SK-N-SH treated with all-trans-retinoic acid at 6 μM for 48 hours (cell line): ENCODE measurements at regions not wholly inside any gene's neighbourhood (a gene's known extent, or its start where the extent isn't known, plus 50 kb on each side); places are given as distances from the start of the nearest gene placed in this dataset.

Source experiments
- ATAC-seq: fragments of 200-7000 bp; cut with Tn5 transposase; 3 replicates; pipeline ENCODE4 v1.9.1; 2020; ENCODE audit warnings: mild to moderate bottlenecking, moderate library complexity
- ARNTL ChIP-seq: fragments of 450-650 bp; formaldehyde crosslinking; IDR thresholded peaks from 2 replicates; pipeline ENCODE4 v1.5.0; 2020; ENCODE audit warnings: low read depth, mild to moderate bottlenecking, moderate library complexity, borderline replicate concordance
- BACH2 ChIP-seq: fragments of 250-450 bp; sonication (Bioruptor Pico); IDR thresholded peaks from 2 replicates; pipeline ENCODE4 v1.9.0; 2021; ENCODE audit warnings: mild to moderate bottlenecking, borderline replicate concordance
- CREB5 ChIP-seq: fragments of 250-450 bp; sonication (Bioruptor Pico); IDR thresholded peaks from 2 replicates; pipeline ENCODE4 v1.5.1; 2020; ENCODE audit warnings: low read depth, mild to moderate bottlenecking, moderate library complexity
- CSDC2 ChIP-seq: fragments of 250-450 bp; sonication (Bioruptor Pico); IDR thresholded peaks from 2 replicates; pipeline ENCODE4 v1.5.0; 2020; ENCODE audit warnings: mild to moderate bottlenecking, moderate library complexity
- ESRRG ChIP-seq: fragments of 250-450 bp; sonication (Bioruptor Pico); IDR thresholded peaks from 2 replicates; pipeline ENCODE4 v1.6.1; 2021; ENCODE audit warnings: mild to moderate bottlenecking
- GLIS3 ChIP-seq: fragments of 250-450 bp; sonication (Bioruptor Pico); IDR thresholded peaks from 2 replicates; pipeline ENCODE4 v1.5.0; 2020; ENCODE audit warnings: mild to moderate bottlenecking, moderate library complexity
- ISL1 ChIP-seq: fragments of 250-450 bp; sonication (Bioruptor Pico); IDR thresholded peaks from 2 replicates; pipeline ENCODE4 v2.1.2; 2022; ENCODE audit warnings: mild to moderate bottlenecking, moderate library complexity
- OSR1 ChIP-seq: fragments of 250-450 bp; sonication (Bioruptor Pico); IDR thresholded peaks from 2 replicates; pipeline ENCODE4 v1.8.0; 2022; ENCODE audit warnings: moderate library complexity, mild to moderate bottlenecking, inconsistent platforms
- RARB ChIP-seq: fragments of 250-450 bp; sonication (Bioruptor Pico); IDR thresholded peaks from 2 replicates; pipeline ENCODE4 v1.8.0; 2021; ENCODE audit warnings: mild to moderate bottlenecking, moderate library complexity
- SNAI2 ChIP-seq: fragments of 250-450 bp; sonication (Bioruptor Pico); IDR thresholded peaks from 2 replicates; pipeline ENCODE4 v1.5.0; 2020; ENCODE audit warnings: mild to moderate bottlenecking, moderate library complexity
- TCF4 ChIP-seq: fragments of 250-450 bp; sonication (Bioruptor Pico); IDR thresholded peaks from 2 replicates; pipeline ENCODE4 v1.8.0; 2021; ENCODE audit warnings: mild to moderate bottlenecking, moderate library complexity, borderline replicate concordance
- TOX ChIP-seq: fragments of 250-450 bp; sonication (Bioruptor Pico); IDR thresholded peaks from 2 replicates; pipeline ENCODE4 v1.8.0; 2021; ENCODE audit warnings: mild to moderate bottlenecking, moderate library complexity, borderline replicate concordance
- TSHZ2 ChIP-seq: fragments of 250-450 bp; sonication (Bioruptor Pico); IDR thresholded peaks from 2 replicates; pipeline ENCODE4 v1.5.0; 2020; ENCODE audit warnings: mild to moderate bottlenecking, moderate library complexity
- ZC3H10 ChIP-seq: fragments of 250-450 bp; sonication (Bioruptor Pico); IDR thresholded peaks from 2 replicates; pipeline ENCODE4 v1.5.1; 2021; ENCODE audit warnings: mild to moderate bottlenecking, moderate library complexity
- ZFP3 ChIP-seq: fragments of 250-450 bp; sonication (Bioruptor Pico); IDR thresholded peaks from 2 replicates; pipeline ENCODE4 v1.5.0; 2020; ENCODE audit warnings: mild to moderate bottlenecking, moderate library complexity
- ZFP30 ChIP-seq: fragments of 450-650 bp; formaldehyde crosslinking; IDR thresholded peaks from 2 replicates; pipeline ENCODE4 v1.5.0; 2022; ENCODE audit warnings: mild to moderate bottlenecking, moderate library complexity
- ZNF565 ChIP-seq: fragments of 450-650 bp; formaldehyde crosslinking; conservative IDR thresholded peaks from 2 replicates; pipeline ENCODE4 v1.5.0; 2020; ENCODE audit warnings: low read depth, mild to moderate bottlenecking, moderate library complexity
- ZNF70 ChIP-seq: fragments of 450-650 bp; formaldehyde crosslinking; IDR thresholded peaks from 2 replicates; pipeline ENCODE4 v1.5.0; 2020; ENCODE audit warnings: mild to moderate bottlenecking, moderate library complexity
- ZNF8 ChIP-seq: fragments of 450-650 bp; formaldehyde crosslinking; IDR thresholded peaks from 2 replicates; pipeline ENCODE4 v1.5.0; 2020; ENCODE audit warnings: mild to moderate bottlenecking, moderate library complexity
- TF ChIP-seq, protein P1 (sequence below): fragments of 250-450 bp; sonication (Bioruptor Pico); IDR thresholded peaks from 2 replicates; pipeline ENCODE4 v1.8.0; 2020; ENCODE audit warnings: mild to moderate bottlenecking, moderate library complexity, borderline replicate concordance

DNA sequence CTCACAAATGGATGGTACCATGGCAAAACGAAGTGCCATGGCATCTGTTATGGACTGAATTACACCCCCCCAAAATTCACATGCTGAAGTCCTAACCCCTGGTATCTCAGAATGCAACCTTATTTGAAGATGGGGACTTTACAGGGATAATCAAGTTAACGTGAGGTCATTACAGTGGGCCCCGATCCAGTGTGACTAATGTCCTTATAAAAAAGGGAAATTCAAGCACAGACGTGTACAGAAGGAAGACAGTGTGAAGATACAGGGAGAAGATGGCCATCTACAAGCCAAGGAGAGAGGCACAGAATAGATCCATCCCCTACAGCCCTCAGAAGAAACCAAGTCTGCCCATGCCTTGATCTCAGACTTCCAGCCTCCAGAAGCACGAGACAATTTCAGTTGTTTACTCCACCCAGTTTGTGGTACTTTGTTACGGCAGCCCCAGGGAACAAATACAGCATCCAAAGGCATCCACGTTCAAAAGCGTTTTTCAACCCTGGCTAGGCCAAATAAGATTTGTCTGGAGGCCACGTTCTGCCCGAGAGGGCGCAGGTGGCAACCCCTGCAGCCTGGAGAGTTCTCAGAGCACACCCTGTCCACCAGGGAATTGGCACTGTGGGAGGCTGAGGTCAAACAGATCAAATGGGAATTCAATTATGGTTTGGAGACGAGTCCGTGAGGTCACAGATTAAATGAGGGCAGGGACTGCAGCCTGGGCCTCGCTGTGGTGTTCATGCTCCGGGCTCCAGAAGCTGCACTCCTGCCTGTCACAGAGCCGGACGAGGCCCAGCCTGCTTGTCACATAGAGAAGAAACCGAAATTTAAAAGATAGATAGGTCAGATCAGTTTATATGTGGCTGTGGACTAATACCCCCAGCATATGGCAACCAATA, 494.8 kb downstream of the SHQ1 start (continued):
- TF ChIP-seq, protein P1, sequence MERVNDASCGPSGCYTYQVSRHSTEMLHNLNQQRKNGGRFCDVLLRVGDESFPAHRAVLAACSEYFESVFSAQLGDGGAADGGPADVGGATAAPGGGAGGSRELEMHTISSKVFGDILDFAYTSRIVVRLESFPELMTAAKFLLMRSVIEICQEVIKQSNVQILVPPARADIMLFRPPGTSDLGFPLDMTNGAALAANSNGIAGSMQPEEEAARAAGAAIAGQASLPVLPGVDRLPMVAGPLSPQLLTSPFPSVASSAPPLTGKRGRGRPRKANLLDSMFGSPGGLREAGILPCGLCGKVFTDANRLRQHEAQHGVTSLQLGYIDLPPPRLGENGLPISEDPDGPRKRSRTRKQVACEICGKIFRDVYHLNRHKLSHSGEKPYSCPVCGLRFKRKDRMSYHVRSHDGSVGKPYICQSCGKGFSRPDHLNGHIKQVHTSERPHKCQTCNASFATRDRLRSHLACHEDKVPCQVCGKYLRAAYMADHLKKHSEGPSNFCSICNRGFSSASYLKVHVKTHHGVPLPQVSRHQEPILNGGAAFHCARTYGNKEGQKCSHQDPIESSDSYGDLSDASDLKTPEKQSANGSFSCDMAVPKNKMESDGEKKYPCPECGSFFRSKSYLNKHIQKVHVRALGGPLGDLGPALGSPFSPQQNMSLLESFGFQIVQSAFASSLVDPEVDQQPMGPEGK (CRISPR knock-in tag): no peak
- TF ChIP-seq CREB5 (CRISPR knock-in tag) (no peak), ARNTL (CRISPR knock-in tag) (no peak), ZFP30 (CRISPR knock-in tag) (no peak)

- no peak for ATAC-seq
- no peak for TF ChIP-seq RARB (CRISPR knock-in tag)
- no peak for TF ChIP-seq OSR1
- no peak for TF ChIP-seq ZFP3 (CRISPR knock-in tag)
- TF ChIP-seq BACH2: no peak
- no peak for TF ChIP-seq ESRRG
- TF ChIP-seq ZNF8 (CRISPR knock-in tag): no peak
- TF ChIP-seq SNAI2: no peak
- TF ChIP-seq, protein P1 (CRISPR knock-in tag): no peak
- no peak for TF ChIP-seq TCF4 (CRISPR knock-in tag)
- TF ChIP-seq ISL1 (CRISPR knock-in tag): no peak
- TF ChIP-seq TOX (CRISPR knock-in tag): no peak
- no peak for TF ChIP-seq TSHZ2
- no peak for TF ChIP-seq ZNF70 (CRISPR knock-in tag)
- no peak for TF ChIP-seq CREB5 (CRISPR knock-in tag)
- no peak for TF ChIP-seq ZFP30 (CRISPR knock-in tag)
- no peak for TF ChIP-seq ZNF565 (CRISPR knock-in tag)
Measured at GRCh38 chr3:72352176-72352575, 496.1 kb downstream of the SHQ1 start.

- no peak for ATAC-seq
Measured at GRCh38 chr3:72351536-72351935, 496.7 kb downstream of the SHQ1 start.

More at GRCh38 chr3:72351536-72351935, 496.7 kb downstream of the SHQ1 start:
- TF ChIP-seq CSDC2 (no peak), CREB5 (CRISPR knock-in tag) (no peak), ZFP3 (CRISPR knock-in tag) (no peak), ZC3H10 (CRISPR knock-in tag) (no peak), GLIS3 (no peak), ZNF8 (CRISPR knock-in tag) (no peak), SNAI2 (no peak), ZNF565 (CRISPR knock-in tag) (no peak), TCF4 (CRISPR knock-in tag) (no peak), RARB (CRISPR knock-in tag) (no peak), TSHZ2 (no peak)
- TF ChIP-seq, all 23 proteins: peak for 0
